GM21423 (cell line): ENCODE measurements at regions not wholly inside any gene's neighbourhood (a gene's known extent, or its start where the extent isn't known, plus 50 kb on each side); places are given as distances from the start of the nearest gene placed in this dataset.
A peak's percentile ranks its signal among the peaks of the same experiment; 100 is the strongest.

Experiments used
- ATAC-seq: cut with Tn5 transposase; IDR thresholded peaks from one replicate; pipeline ENCODE4 v1.9.1; 2021; ENCODE audit warnings: mild to moderate bottlenecking, moderate library complexity; ENCODE audit not compliant: unreplicated experiment

GRCh38 chr11:95364324-95365295, 133.6 kb upstream of the SESN3 start:
- ATAC-seq = no peak

GRCh38 chr11:95363708-95364107, 132.7 kb upstream of the SESN3 start:
- ATAC-seq = no peak

GRCh38 chr11:95363164-95363563, 132.2 kb upstream of the SESN3 start:
- no peak for ATAC-seq

GRCh38 chr11:95361180-95361579, 130.2 kb upstream of the SESN3 start:
- no peak for ATAC-seq

- ATAC-seq = no peak
Observed at GRCh38 chr11:95360377-95361075, 129.5 kb upstream of the SESN3 start.

- ATAC-seq = no peak
Observed at GRCh38 chr11:95359756-95360155, 128.8 kb upstream of the SESN3 start.

- ATAC-seq = no peak
Observed at GRCh38 chr11:95359341-95359663, 128.3 kb upstream of the SESN3 start.

GRCh38 chr11:95358511-95359340, 127.7 kb upstream of the SESN3 start:
- no peak for ATAC-seq

GRCh38 chr11:95354304-95354703, 123.3 kb upstream of the SESN3 start:
- ATAC-seq = no peak

- no peak for ATAC-seq
Observed at GRCh38 chr11:95353706-95354105, 122.7 kb upstream of the SESN3 start.

- no peak for ATAC-seq
Observed at GRCh38 chr11:95352733-95353346, 121.8 kb upstream of the SESN3 start.

GRCh38 chr11:95349345-95349942, 118.4 kb upstream of the SESN3 start:
- ATAC-seq = no peak

GRCh38 chr11:95346265-95346664, 115.3 kb upstream of the SESN3 start:
- ATAC-seq = no peak

GRCh38 chr11:95345651-95346050, 114.6 kb upstream of the SESN3 start:
- ATAC-seq = peak; percentile 75

GRCh38 chr11:95344932-95345642, 114.1 kb upstream of the SESN3 start:
- ATAC-seq = no peak

GRCh38 chr11:95341221-95341620, 110.2 kb upstream of the SESN3 start:
- no peak for ATAC-seq

GRCh38 chr11:95339086-95339901, 108.3 kb upstream of the SESN3 start:
- ATAC-seq = peak; percentile 31

- ATAC-seq = no peak
Observed at GRCh38 chr11:95338430-95338991, 107.5 kb upstream of the SESN3 start.

- no peak for ATAC-seq
Observed at GRCh38 chr11:95337972-95338429, 107.0 kb upstream of the SESN3 start.
